Astrocyte of the spinal cord (primary cell): ENCODE measurements at regions not wholly inside any gene's neighbourhood (a gene's known extent, or its start where the extent isn't known, plus 50 kb on each side); places are given as distances from the start of the nearest gene placed in this dataset.
A peak's percentile ranks its signal among the peaks of the same experiment; 100 is the strongest.

ENCODE experiments used
- DNase-seq: peaks from one replicate; pipeline ENCODE4 v3.0.0; 2011; ENCODE audit warnings: low read depth, low spot score
- H3K4me3 ChIP-seq: 2 replicates; pipeline ENCODE4 v1.5.1; 2011; ENCODE audit warnings: low read depth, mild to moderate bottlenecking, low read length, moderate library complexity
- CTCF ChIP-seq: IDR thresholded peaks from 2 replicates; pipeline ENCODE4 v1.5.1; 2012; ENCODE audit warnings: low read depth, mild to moderate bottlenecking, low read length, inconsistent platforms
- in situ Hi-C: cut with HindIII; loops from 2 replicates; pipeline ENCODE4 v1.10.0; 2017; ENCODE audit warnings: low sequenced_read_pairs

GRCh38 chr6:23170049-23170448 lies 600.7 kb downstream of the HDGFL1 start:
- no peak for TF ChIP-seq CTCF
- no peak for DNase-seq
- no peak overlapping the region for H3K4me3 ChIP-seq
- in situ Hi-C loops = no loop called here

GRCh38 chr6:23173234-23173633 lies 603.9 kb downstream of the HDGFL1 start:
- DNase-seq = no peak
- no peak overlapping the region for H3K4me3 ChIP-seq
- in situ Hi-C loops = no loop called here
- no peak for TF ChIP-seq CTCF

GRCh38 chr6:23174781-23175361 lies 605.5 kb downstream of the HDGFL1 start:
- DNase-seq = peak; percentile 96
- in situ Hi-C loops = no loop called here
- TF ChIP-seq CTCF = no peak
- no peak overlapping the region for H3K4me3 ChIP-seq

DNA sequence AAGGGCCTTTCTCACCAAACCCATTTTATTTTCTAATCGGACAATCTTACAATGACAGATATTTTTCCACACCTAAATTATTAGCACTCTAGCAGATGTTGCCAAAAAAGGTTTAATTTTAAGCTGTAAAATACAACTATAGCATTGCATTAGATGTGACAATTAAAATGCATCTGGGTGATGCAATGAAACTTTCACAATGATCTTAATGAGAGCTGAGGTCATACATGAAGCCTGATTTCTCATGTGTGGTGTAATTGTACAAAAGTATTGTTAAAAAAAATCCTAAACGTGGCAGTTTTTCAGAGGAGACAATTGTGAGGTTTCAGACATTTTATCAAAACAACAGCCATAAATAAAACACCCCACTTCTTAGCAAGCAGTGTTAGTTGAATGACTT lies 606.0 kb downstream of the HDGFL1 start:
- no peak overlapping the region for H3K4me3 ChIP-seq
- in situ Hi-C loops = no loop called here
- no peak for TF ChIP-seq CTCF
- DNase-seq = no peak

DNA sequence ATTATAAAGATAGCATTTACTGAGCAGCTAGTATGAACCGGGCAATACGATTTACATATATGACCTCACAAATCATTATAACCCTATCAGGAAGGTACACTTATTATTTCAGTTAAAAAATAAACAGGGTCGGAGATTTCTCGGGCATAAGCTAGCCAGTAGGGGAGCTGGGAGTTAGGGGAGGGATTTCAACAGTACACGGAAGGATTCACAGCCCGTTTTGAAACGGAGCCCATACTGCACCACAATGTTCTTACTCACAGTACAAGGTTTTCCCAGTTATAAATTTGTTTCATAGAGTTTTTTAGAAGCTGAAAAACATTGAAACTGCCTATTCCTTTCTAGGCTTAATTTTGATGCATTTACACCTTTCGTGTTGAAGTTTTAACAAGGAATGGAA lies 607.1 kb downstream of the HDGFL1 start:
- DNase-seq = no peak
- in situ Hi-C loops = no loop called here
- no peak overlapping the region for H3K4me3 ChIP-seq
- no peak for TF ChIP-seq CTCF

DNA sequence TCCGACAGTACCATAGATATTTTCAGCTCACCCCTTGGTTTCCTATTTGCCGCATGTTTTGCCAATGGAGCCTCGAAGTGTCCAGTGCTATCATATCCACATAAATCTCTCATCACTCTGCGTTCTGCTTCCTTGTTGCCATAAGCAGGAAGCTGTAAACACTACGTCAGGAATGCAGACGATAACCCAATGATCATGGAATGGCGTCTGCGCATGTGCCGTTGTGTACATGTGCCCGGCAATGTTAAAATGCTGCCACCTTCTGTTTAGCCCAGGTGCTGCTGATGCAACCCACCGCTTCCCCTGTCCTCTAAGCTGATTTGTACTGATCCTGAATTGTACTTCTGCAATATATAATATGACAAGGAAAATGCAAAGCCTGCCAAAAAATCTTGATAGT lies 607.5 kb downstream of the HDGFL1 start:
- DNase-seq = no peak
- no peak for TF ChIP-seq CTCF
- H3K4me3 ChIP-seq = no peak overlapping the region
- in situ Hi-C loops = no loop called here

- in situ Hi-C loops = no loop called here
These were observed 608.4 kb downstream of the HDGFL1 start for GRCh38 chr6:23177806-23178205.

More at GRCh38 chr6:23177806-23178205, 608.4 kb downstream of the HDGFL1 start:
- no peak for TF ChIP-seq CTCF
- H3K4me3 ChIP-seq = no peak overlapping the region
- no peak for DNase-seq
